Omental fat pad (tissue), 3 donors: ENCODE measurements at regions not wholly inside any gene's neighbourhood (a gene's known extent, or its start where the extent isn't known, plus 50 kb on each side); places are given as distances from the start of the nearest gene placed in this dataset.

ENCODE experiments used
- ATAC-seq: fragments of 150-250 bp; one replicate; pipeline ENCODE4 v1.9.1; 2016; ENCODE audit warnings: mild to moderate bottlenecking, moderate library complexity; ENCODE audit not compliant: low FRiP score
- DNase-seq: peaks from one replicate; pipeline ENCODE4 v3.0.0-alpha.2; 2019; ENCODE audit warnings: low spot score
- CTCF ChIP-seq, 3 donors: fragments of 450-650 bp; IDR thresholded peaks; one replicate each; pipeline ENCODE4 v1.5.1; 2016 to 2017; ENCODE audit warnings: antibody characterized with exemption in 3 of 3, mild to moderate bottlenecking in 3 of 3, moderate library complexity in 2 of 3

DNA sequence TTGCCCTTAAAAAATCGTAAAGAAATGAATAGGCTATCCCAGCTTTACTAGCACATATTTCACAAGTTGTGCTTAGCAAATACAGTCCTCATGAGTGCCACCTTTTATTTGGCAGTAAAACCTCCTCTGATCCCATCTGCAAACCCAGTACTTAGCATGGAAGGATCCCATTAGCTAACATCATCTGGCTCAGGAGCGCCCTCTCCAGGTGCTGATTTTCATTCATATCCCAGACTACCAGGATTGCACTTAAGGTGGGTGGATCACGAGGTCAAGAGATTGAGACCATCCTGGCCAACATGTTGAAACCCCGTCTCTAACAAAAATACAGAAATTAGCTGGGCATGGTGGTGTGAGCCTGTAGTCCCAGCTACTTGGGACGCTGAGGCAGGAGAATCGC lies 76.1 kb upstream of the PAX6 start:
- no peak for ATAC-seq
- no peak for TF ChIP-seq CTCF (IDR thresholded peaks at IDR 0.05)
- DNase-seq, result no peak

GRCh38 chr11:31884080-31884479 lies 73.0 kb upstream of the PAX6 start:
- no peak for DNase-seq
- no peak for ATAC-seq
- TF ChIP-seq CTCF (IDR thresholded peaks at IDR 0.05), result no peak

GRCh38 chr11:31883435-31883834 lies 72.3 kb upstream of the PAX6 start:
- TF ChIP-seq CTCF (IDR thresholded peaks at IDR 0.05), result no peak
- DNase-seq, result no peak
- no peak for ATAC-seq

DNA sequence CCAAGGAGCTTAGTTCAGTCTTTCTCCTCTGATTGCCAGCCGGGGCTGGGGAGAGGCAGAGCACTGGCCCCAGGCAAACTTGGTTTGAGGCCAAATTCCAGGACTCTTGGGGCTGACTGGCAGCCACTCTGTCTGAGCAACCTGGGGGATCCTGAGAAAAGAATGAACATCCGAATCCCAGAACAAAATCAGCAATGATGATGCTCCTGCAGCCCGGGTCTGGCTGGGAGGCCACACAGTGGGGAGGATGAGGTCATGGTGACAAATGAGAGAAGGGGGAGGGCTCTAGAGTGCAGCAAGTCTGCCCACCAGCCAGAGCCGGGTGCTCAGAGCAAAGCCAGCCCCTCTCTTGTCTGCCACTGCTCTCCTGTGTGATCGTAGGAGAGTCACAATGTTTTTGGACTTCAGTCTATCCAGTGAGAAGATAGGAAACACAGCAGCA lies 71.8 kb upstream of the PAX6 start:
- TF ChIP-seq CTCF (IDR thresholded peaks at IDR 0.05), result no peak
- ATAC-seq (no peak), DNase-seq (no peak)

- no peak for TF ChIP-seq CTCF (IDR thresholded peaks at IDR 0.05)
- no peak for DNase-seq
These were observed 70.7 kb upstream of the PAX6 start for GRCh38 chr11:31881825-31882224.

GRCh38 chr11:31879681-31880080 lies 68.6 kb upstream of the PAX6 start:
- TF ChIP-seq CTCF (IDR thresholded peaks at IDR 0.05), result no peak

More at GRCh38 chr11:31881825-31882224, 70.7 kb upstream of the PAX6 start:
- ATAC-seq, result no peak

GRCh38 chr11:31877863-31878262 lies 66.7 kb upstream of the PAX6 start:
- TF ChIP-seq CTCF (IDR thresholded peaks at IDR 0.05), result no peak
- ATAC-seq (no peak), DNase-seq (no peak)

More at GRCh38 chr11:31879681-31880080, 68.6 kb upstream of the PAX6 start:
- ATAC-seq (no peak), DNase-seq (no peak)
